ENCODE measurements at regions not wholly inside any gene's neighbourhood (a gene's known extent, or its start where the extent isn't known, plus 50 kb on each side); places are given as distances from the start of the nearest gene placed in this dataset.

- TF ChIP-seq REST (IDR thresholded peaks at IDR 0.05; ENCODE audit: insufficient read depth in 1 of 2, low read depth in 2 of 2, low read length in 2 of 2): no peak
- no peak for TF ChIP-seq POLR2AphosphoS5 (IDR thresholded peaks at IDR 0.05; ENCODE audit: low read depth, low read length)
- no peak for TF ChIP-seq SIN3A (IDR thresholded peaks at IDR 0.05; ENCODE audit: borderline replicate concordance, insufficient read depth, low read length)
These were observed 986.3 kb downstream of the TFAP2A start for GRCh38 chr6:9428421-9429172.

Measured in PFSK-1 (cell line).